GM23338 (cell line): ENCODE measurements at regions not wholly inside any gene's neighbourhood (a gene's known extent, or its start where the extent isn't known, plus 50 kb on each side); places are given as distances from the start of the nearest gene placed in this dataset.

Experiments used
- ATAC-seq: fragments of 200-7000 bp; cut with Tn5 transposase; 3 replicates; pipeline ENCODE4 v1.9.1; 2020
- DNase-seq: peaks from one replicate; pipeline ENCODE4 v3.0.0-alpha.2; 2015; ENCODE audit warnings: low spot score
- H2AFZ ChIP-seq: fragments of 200-600 bp; sonication (generic); 2 replicates; pipeline ENCODE4 v1.8.0; 2016; ENCODE audit warnings: antibody characterized with exemption, mild to moderate bottlenecking, moderate library complexity
- H3F3A ChIP-seq: fragments of 200-600 bp; sonication (generic); replicated peaks from 2 replicates; pipeline ENCODE4 v1.8.0; 2017; ENCODE audit warnings: antibody characterized with exemption, mixed run types, low read depth
- H3K27ac ChIP-seq: fragments of 200-600 bp; sonication (generic); 2 replicates; pipeline ENCODE4 v1.6.1; 2016; ENCODE audit warnings: low read depth
- H3K27me3 ChIP-seq: fragments of 200-600 bp; sonication (generic); 2 replicates; pipeline ENCODE4 v1.8.0; 2016; ENCODE audit warnings: mild to moderate bottlenecking, mixed run types, moderate library complexity; ENCODE audit not compliant: insufficient read depth
- H3K36me3 ChIP-seq: fragments of 200-600 bp; sonication (generic); 2 replicates; pipeline ENCODE4 v1.8.0; 2016; ENCODE audit warnings: mild to moderate bottlenecking; ENCODE audit not compliant: insufficient read depth
- H3K4me1 ChIP-seq: fragments of 200-600 bp; sonication (generic); 2 replicates; pipeline ENCODE4 v1.8.0; 2016; ENCODE audit warnings: mild to moderate bottlenecking, moderate library complexity; ENCODE audit not compliant: insufficient read depth
- H3K4me2 ChIP-seq: fragments of 200-600 bp; sonication (generic); 2 replicates; pipeline ENCODE4 v1.7.1; 2017; ENCODE audit warnings: mixed run types
- H3K4me3 ChIP-seq: fragments of 200-600 bp; sonication (generic); 2 replicates; pipeline ENCODE4 v1.6.1; 2016; ENCODE audit warnings: mixed run types
- H3K79me2 ChIP-seq: fragments of 200-600 bp; sonication (generic); replicated peaks from 2 replicates; pipeline ENCODE4 v1.8.0; 2017; ENCODE audit warnings: mild to moderate bottlenecking; ENCODE audit not compliant: insufficient read depth
- H3K9me2 ChIP-seq: fragments of 200-600 bp; sonication (generic); 2 replicates; pipeline ENCODE4 v1.8.0; 2017; ENCODE audit not compliant: insufficient read depth
- H4K20me1 ChIP-seq: fragments of 200-600 bp; sonication (generic); replicated peaks from 2 replicates; pipeline ENCODE4 v1.8.0; 2017; ENCODE audit warnings: mild to moderate bottlenecking; ENCODE audit not compliant: insufficient read depth
- H3K27ac Mint-ChIP-seq: 2 replicates; pipeline ENCODE4 v1.8.0; 2020; ENCODE audit warnings: inconsistent platforms, mild to moderate bottlenecking, moderate library complexity, mixed read lengths
- H3K27me3 Mint-ChIP-seq: 3 replicates; pipeline ENCODE4 v1.8.0; 2022; ENCODE audit warnings: low read depth, mild to moderate bottlenecking, moderate library complexity, mixed read lengths, inconsistent platforms; ENCODE audit not compliant: insufficient read depth, poor library complexity
- H3K36me3 Mint-ChIP-seq: 3 replicates; pipeline ENCODE4 v1.8.0; 2021; ENCODE audit warnings: low read depth, mild to moderate bottlenecking, inconsistent platforms, moderate library complexity, mixed read lengths
- H3K4me1 Mint-ChIP-seq: 3 replicates; pipeline ENCODE4 v1.8.0; 2020; ENCODE audit warnings: mild to moderate bottlenecking, inconsistent platforms, mixed read lengths
- H3K4me3 Mint-ChIP-seq: 3 replicates; pipeline ENCODE4 v1.8.0; 2021; ENCODE audit warnings: moderate library complexity, mild to moderate bottlenecking, inconsistent platforms, mixed read lengths
- H3K9me3 Mint-ChIP-seq: 3 replicates; pipeline ENCODE4 v1.8.0; 2020; ENCODE audit warnings: moderate library complexity, mild to moderate bottlenecking, inconsistent platforms, mixed read lengths
- CREB1 ChIP-seq: fragments of 250-450 bp; sonication (Bioruptor Pico); IDR thresholded peaks from 2 replicates; pipeline ENCODE4 v1.5.0; 2020; ENCODE audit warnings: low read depth, mild to moderate bottlenecking, moderate library complexity
- EZH2 ChIP-seq: fragments of 200-600 bp; sonication (generic); IDR thresholded peaks from one replicate; pipeline ENCODE4 v1.8.0; 2017; ENCODE audit warnings: antibody characterized with exemption, mild to moderate bottlenecking, low read depth; ENCODE audit not compliant: unreplicated experiment
- JUNB ChIP-seq: IDR thresholded peaks from one replicate; pipeline ENCODE4 v1.6.1; 2016; ENCODE audit warnings: antibody characterized with exemption; ENCODE audit not compliant: unreplicated experiment
- NANOG ChIP-seq: IDR thresholded peaks from 2 replicates; pipeline ENCODE4 v1.6.1; 2016; ENCODE audit warnings: antibody characterized with exemption, borderline replicate concordance
- STAT1 ChIP-seq: IDR thresholded peaks from one replicate; pipeline ENCODE4 v1.6.1; 2016; ENCODE audit warnings: antibody characterized with exemption; ENCODE audit not compliant: unreplicated experiment
- ZNF114 ChIP-seq: fragments of 250-450 bp; sonication (Bioruptor Pico); IDR thresholded peaks from 2 replicates; pipeline ENCODE4 v1.5.0; 2020; ENCODE audit warnings: mild to moderate bottlenecking, moderate library complexity
- ZNF331 ChIP-seq: fragments of 250-450 bp; sonication (Bioruptor Pico); IDR thresholded peaks from 2 replicates; pipeline ENCODE4 v1.5.0; 2020; ENCODE audit warnings: low read depth, mild to moderate bottlenecking, moderate library complexity
- TF ChIP-seq, protein P1 (sequence below): fragments of 250-450 bp; sonication (Bioruptor Pico); IDR thresholded peaks from 2 replicates; pipeline ENCODE4 v1.5.0; 2020; ENCODE audit warnings: mild to moderate bottlenecking, moderate library complexity
- TF ChIP-seq, protein P2 (sequence below), 2 experiments: fragments of 200-600 bp in 1 of 2; sonication (generic) in 1 of 2; conservative IDR thresholded peaks; 2 replicates each; pipeline versions ENCODE4 v1.5.1 to v1.6.1; 2016 to 2017; ENCODE audit warnings: antibody characterized with exemption in 2 of 2, low read depth in 2 of 2, mild to moderate bottlenecking in 2 of 2, moderate library complexity in 1 of 2
- TF ChIP-seq, protein P3 (sequence below): IDR thresholded peaks from 2 replicates; pipeline ENCODE4 v1.6.1; 2016; ENCODE audit warnings: antibody characterized with exemption
- TF ChIP-seq, protein P4 (sequence below): IDR thresholded peaks from one replicate; pipeline ENCODE4 v1.6.1; 2018; ENCODE audit warnings: antibody characterized with exemption; ENCODE audit not compliant: unreplicated experiment

DNA sequence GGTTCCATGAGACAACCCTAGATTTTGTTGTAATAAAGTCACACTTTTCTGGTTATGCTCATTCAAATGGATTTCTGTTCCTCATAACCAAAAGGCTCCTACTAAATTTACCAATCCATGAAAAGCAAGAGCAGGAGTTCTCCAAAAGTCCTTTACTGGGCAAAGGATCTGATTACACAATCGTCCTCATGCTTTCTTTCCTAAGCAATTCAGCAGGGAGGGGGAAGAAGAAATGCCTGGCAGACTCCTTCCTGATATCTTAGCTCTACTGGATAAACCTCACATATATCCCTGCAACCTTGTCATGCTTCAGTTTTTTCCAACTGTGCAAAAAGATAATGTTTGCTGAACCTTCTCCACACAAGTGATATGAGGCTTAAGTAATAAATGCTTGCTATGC, 67.6 kb upstream of the GUCA2B start (continued):
- no peak for TF ChIP-seq ZNF114 (CRISPR knock-in tag)

DNA sequence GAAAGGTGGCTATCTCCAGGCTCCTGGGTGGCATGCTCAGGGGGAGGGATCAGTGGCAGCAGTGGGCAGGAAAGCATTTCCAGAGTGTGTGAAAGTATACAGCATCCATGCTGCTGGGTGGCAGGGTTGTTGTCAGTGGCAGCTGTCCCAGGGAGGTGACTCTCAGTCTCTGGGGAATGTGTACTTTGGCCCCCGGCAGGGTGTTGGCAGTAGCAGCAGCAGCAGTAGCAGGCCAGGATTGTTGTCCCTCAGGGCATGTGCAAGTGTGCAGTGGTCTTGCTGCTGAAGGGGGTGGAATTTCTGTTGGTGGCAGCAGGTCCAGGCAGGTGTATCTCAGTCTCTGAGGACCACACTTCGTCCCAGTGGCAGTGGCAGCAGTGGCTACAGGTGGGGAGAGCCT, 71.7 kb upstream of the GUCA2B start:
- H3K4me2 ChIP-seq = no peak overlapping the region
- no peaks in the 10 kb centered on the region for H3K27me3 Mint-ChIP-seq
- H4K20me1 ChIP-seq = no peaks in the 10 kb centered on the region
- H3K27ac Mint-ChIP-seq = no peak overlapping the region
- H3K27ac ChIP-seq = no peak overlapping the region
- H2AFZ ChIP-seq = no peak overlapping the region
- no peaks in the 10 kb centered on the region for H3F3A ChIP-seq
- H3K36me3 Mint-ChIP-seq = no peaks in the 10 kb centered on the region
- peaks cover 8% of the 10 kb centered on the region; the same call in 2 of the 3 replicates for H3K4me1 Mint-ChIP-seq
- no peak overlapping the region for H3K4me3 ChIP-seq
- H3K9me2 ChIP-seq = no peaks in the 10 kb centered on the region
- H3K27me3 ChIP-seq = no peaks in the 10 kb centered on the region
- no peaks in the 10 kb centered on the region for H3K9me3 Mint-ChIP-seq
- peaks cover 13% of the 10 kb centered on the region for H3K4me1 ChIP-seq
- no peak overlapping the region for H3K4me3 Mint-ChIP-seq
- H3K79me2 ChIP-seq = no peaks in the 10 kb centered on the region
- H3K36me3 ChIP-seq = no peaks in the 10 kb centered on the region
- no peak for DNase-seq
- no peak for TF ChIP-seq STAT1
- no peak for TF ChIP-seq CREB1 (CRISPR knock-in tag)
- no peak for TF ChIP-seq JUNB
- TF ChIP-seq, protein P1, sequence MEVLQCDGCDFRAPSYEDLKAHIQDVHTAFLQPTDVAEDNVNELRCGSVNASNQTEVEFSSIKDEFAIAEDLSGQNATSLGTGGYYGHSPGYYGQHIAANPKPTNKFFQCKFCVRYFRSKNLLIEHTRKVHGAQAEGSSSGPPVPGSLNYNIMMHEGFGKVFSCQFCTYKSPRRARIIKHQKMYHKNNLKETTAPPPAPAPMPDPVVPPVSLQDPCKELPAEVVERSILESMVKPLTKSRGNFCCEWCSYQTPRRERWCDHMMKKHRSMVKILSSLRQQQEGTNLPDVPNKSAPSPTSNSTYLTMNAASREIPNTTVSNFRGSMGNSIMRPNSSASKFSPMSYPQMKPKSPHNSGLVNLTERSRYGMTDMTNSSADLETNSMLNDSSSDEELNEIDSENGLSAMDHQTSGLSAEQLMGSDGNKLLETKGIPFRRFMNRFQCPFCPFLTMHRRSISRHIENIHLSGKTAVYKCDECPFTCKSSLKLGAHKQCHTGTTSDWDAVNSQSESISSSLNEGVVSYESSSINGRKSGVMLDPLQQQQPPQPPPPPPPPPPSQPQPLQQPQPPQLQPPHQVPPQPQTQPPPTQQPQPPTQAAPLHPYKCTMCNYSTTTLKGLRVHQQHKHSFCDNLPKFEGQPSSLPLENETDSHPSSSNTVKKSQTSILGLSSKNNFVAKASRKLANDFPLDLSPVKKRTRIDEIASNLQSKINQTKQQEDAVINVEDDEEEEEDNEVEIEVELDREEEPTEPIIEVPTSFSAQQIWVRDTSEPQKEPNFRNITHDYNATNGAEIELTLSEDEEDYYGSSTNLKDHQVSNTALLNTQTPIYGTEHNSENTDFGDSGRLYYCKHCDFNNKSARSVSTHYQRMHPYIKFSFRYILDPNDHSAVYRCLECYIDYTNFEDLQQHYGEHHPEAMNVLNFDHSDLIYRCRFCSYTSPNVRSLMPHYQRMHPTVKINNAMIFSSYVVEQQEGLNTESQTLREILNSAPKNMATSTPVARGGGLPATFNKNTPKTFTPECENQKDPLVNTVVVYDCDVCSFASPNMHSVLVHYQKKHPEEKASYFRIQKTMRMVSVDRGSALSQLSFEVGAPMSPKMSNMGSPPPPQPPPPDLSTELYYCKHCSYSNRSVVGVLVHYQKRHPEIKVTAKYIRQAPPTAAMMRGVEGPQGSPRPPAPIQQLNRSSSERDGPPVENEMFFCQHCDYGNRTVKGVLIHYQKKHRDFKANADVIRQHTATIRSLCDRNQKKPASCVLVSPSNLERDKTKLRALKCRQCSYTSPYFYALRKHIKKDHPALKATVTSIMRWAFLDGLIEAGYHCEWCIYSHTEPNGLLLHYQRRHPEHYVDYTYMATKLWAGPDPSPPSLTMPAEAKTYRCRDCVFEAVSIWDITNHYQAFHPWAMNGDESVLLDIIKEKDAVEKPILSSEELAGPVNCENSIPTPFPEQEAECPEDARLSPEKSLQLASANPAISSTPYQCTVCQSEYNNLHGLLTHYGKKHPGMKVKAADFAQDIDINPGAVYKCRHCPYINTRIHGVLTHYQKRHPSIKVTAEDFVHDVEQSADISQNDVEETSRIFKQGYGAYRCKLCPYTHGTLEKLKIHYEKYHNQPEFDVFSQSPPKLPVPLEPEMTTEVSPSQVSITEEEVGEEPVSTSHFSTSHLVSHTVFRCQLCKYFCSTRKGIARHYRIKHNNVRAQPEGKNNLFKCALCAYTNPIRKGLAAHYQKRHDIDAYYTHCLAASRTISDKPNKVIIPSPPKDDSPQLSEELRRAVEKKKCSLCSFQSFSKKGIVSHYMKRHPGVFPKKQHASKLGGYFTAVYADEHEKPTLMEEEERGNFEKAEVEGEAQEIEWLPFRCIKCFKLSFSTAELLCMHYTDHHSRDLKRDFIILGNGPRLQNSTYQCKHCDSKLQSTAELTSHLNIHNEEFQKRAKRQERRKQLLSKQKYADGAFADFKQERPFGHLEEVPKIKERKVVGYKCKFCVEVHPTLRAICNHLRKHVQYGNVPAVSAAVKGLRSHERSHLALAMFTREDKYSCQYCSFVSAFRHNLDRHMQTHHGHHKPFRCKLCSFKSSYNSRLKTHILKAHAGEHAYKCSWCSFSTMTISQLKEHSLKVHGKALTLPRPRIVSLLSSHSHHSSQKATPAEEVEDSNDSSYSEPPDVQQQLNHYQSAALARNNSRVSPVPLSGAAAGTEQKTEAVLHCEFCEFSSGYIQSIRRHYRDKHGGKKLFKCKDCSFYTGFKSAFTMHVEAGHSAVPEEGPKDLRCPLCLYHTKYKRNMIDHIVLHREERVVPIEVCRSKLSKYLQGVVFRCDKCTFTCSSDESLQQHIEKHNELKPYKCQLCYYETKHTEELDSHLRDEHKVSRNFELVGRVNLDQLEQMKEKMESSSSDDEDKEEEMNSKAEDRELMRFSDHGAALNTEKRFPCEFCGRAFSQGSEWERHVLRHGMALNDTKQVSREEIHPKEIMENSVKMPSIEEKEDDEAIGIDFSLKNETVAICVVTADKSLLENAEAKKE (CRISPR knock-in tag) = no peak
- TF ChIP-seq ZNF114 (CRISPR knock-in tag) = no peak
- no peak for TF ChIP-seq EZH2
- TF ChIP-seq, protein P2, sequence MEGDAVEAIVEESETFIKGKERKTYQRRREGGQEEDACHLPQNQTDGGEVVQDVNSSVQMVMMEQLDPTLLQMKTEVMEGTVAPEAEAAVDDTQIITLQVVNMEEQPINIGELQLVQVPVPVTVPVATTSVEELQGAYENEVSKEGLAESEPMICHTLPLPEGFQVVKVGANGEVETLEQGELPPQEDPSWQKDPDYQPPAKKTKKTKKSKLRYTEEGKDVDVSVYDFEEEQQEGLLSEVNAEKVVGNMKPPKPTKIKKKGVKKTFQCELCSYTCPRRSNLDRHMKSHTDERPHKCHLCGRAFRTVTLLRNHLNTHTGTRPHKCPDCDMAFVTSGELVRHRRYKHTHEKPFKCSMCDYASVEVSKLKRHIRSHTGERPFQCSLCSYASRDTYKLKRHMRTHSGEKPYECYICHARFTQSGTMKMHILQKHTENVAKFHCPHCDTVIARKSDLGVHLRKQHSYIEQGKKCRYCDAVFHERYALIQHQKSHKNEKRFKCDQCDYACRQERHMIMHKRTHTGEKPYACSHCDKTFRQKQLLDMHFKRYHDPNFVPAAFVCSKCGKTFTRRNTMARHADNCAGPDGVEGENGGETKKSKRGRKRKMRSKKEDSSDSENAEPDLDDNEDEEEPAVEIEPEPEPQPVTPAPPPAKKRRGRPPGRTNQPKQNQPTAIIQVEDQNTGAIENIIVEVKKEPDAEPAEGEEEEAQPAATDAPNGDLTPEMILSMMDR (conservative IDR thresholded peaks at IDR 0.05; ENCODE audit: low read depth in 2 of 2) = no peak
- no peak for TF ChIP-seq NANOG
- TF ChIP-seq, protein P3, sequence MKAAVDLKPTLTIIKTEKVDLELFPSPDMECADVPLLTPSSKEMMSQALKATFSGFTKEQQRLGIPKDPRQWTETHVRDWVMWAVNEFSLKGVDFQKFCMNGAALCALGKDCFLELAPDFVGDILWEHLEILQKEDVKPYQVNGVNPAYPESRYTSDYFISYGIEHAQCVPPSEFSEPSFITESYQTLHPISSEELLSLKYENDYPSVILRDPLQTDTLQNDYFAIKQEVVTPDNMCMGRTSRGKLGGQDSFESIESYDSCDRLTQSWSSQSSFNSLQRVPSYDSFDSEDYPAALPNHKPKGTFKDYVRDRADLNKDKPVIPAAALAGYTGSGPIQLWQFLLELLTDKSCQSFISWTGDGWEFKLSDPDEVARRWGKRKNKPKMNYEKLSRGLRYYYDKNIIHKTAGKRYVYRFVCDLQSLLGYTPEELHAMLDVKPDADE = no peak
- TF ChIP-seq, protein P4, sequence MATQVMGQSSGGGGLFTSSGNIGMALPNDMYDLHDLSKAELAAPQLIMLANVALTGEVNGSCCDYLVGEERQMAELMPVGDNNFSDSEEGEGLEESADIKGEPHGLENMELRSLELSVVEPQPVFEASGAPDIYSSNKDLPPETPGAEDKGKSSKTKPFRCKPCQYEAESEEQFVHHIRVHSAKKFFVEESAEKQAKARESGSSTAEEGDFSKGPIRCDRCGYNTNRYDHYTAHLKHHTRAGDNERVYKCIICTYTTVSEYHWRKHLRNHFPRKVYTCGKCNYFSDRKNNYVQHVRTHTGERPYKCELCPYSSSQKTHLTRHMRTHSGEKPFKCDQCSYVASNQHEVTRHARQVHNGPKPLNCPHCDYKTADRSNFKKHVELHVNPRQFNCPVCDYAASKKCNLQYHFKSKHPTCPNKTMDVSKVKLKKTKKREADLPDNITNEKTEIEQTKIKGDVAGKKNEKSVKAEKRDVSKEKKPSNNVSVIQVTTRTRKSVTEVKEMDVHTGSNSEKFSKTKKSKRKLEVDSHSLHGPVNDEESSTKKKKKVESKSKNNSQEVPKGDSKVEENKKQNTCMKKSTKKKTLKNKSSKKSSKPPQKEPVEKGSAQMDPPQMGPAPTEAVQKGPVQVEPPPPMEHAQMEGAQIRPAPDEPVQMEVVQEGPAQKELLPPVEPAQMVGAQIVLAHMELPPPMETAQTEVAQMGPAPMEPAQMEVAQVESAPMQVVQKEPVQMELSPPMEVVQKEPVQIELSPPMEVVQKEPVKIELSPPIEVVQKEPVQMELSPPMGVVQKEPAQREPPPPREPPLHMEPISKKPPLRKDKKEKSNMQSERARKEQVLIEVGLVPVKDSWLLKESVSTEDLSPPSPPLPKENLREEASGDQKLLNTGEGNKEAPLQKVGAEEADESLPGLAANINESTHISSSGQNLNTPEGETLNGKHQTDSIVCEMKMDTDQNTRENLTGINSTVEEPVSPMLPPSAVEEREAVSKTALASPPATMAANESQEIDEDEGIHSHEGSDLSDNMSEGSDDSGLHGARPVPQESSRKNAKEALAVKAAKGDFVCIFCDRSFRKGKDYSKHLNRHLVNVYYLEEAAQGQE = no peak
- no peak for TF ChIP-seq ZNF331 (CRISPR knock-in tag)
- no peak for ATAC-seq
